ENCODE measurements at regions not wholly inside any gene's neighbourhood (a gene's known extent, or its start where the extent isn't known, plus 50 kb on each side); places are given as distances from the start of the nearest gene placed in this dataset.

- no peak for ATAC-seq
- peaks cover 0 to 2% (median 0%) of the 10 kb centered on the region in 9 donors for H3K9me3 Mint-ChIP-seq
- no peaks in the 10 kb centered on the region for H3K4me1 Mint-ChIP-seq
- no peak overlapping the region for H3K4me3 Mint-ChIP-seq
- peaks cover 16 to 34% (median 29%) of the 10 kb centered on the region in 5 donors for H3K27me3 Mint-ChIP-seq
- no peaks in the 10 kb centered on the region for H3K36me3 Mint-ChIP-seq
- DNase-seq: no peak
- POLR2A ChIA-PET: no interaction called here
- H3K27ac Mint-ChIP-seq: no peak overlapping the region
Measured at GRCh38 chr16:17951378-17951777, 385.2 kb downstream of the NPIPA8 start.

- Mint-ChIP-seq H3K27ac (no peak overlapping the region), H3K27me3 (peaks cover 15 to 44% (median 27%) of the 10 kb centered on the region in 5 donors), H3K4me1 (no peaks in the 10 kb centered on the region), H3K36me3 (no peaks in the 10 kb centered on the region), H3K4me3 (no peak overlapping the region), H3K9me3 (peaks cover 0 to 2% (median 0%) of the 10 kb centered on the region in 9 donors)
- DNase-seq: no peak
- no peak for ATAC-seq
- POLR2A ChIA-PET: no interaction called here
Measured at GRCh38 chr16:17949982-17950250, 386.6 kb downstream of the NPIPA8 start.

DNA sequence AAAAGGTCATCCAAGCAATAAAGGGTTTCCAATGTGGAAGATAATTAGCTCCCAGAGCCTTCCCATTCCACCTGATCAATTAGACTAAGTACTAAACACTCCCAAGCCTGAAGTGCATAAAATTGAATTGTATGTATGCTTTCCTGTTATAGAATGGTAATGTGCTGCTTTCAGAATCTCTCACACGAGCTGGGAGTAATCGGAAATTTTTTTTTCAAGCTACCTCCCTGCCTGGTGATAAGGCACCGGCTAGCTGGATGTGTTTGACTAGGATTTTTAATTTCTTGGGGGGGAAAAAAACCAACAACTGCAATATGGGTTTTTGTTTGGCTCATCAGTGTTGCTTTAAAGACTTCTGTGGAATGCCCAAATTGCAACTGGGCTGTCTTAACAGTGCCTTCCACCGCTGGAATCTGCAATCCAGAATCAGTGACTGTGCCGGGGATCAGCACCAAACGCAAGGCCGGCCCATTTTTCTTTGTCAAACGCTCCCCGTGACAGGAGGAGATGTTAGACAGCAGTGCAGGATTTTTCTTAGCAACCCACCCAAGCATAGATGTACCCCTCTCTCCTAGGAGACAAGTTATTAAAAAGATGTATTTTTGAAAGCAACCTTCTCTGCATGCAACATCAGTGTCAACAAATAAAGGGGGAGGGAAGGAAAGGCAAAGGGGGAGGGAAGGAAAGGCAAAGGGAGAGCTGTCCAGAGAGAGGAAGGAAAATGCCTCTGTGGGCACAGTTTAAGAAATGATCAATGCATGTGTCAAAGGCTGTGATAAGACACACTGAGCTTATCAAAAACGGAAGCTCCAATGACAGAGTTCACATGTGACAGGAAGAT is 387.2 kb downstream of the NPIPA8 start:
- no peaks in the 10 kb centered on the region for H3K4me1 Mint-ChIP-seq

DNA sequence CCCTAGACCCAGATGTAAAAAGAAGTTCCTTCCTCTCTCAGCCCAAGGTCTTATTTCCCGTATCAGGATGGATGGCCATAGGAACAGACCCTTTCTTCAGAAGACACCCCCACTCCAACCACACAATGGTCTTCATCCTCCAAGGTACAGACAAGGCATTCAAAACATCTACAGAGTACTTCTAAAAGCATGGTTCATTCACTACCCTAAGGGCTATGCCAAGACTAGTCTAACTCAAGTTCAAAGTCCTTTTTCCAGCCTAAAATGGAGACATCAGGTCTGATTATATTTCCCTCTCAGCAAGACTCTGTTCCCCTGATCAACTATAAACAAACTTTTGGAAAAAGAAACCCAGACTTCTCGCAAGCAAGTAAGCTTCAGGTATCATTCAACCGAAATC is 388.9 kb downstream of the NPIPA8 start:
- H3K4me1 Mint-ChIP-seq: no peaks in the 10 kb centered on the region
- ATAC-seq: no peak
- H3K27me3 Mint-ChIP-seq: peaks cover 12 to 64% (median 28%) of the 10 kb centered on the region in 5 donors
- no peaks in the 10 kb centered on the region for H3K36me3 Mint-ChIP-seq
- POLR2A ChIA-PET: no interaction called here
- DNase-seq: no peak
- H3K27ac Mint-ChIP-seq: no peak overlapping the region
- peaks cover 0 to 8% (median 0%) of the 10 kb centered on the region in 9 donors for H3K9me3 Mint-ChIP-seq
- no peak overlapping the region for H3K4me3 Mint-ChIP-seq

More for the DNA sequence above, 387.2 kb downstream of the NPIPA8 start:
- DNase-seq: no peak
- peaks cover 11 to 48% (median 24%) of the 10 kb centered on the region in 5 donors for H3K27me3 Mint-ChIP-seq
- POLR2A ChIA-PET: no interaction called here
- H3K9me3 Mint-ChIP-seq: peaks cover 0 to 1% (median 0%) of the 10 kb centered on the region in 9 donors
- no peak overlapping the region for H3K4me3 Mint-ChIP-seq
- no peak overlapping the region for H3K27ac Mint-ChIP-seq
- ATAC-seq: no peak
- H3K36me3 Mint-ChIP-seq: no peaks in the 10 kb centered on the region

- Mint-ChIP-seq H3K4me1 (no peaks in the 10 kb centered on the region), H3K9me3 (peaks cover 0 to 8% (median 0%) of the 10 kb centered on the region in 9 donors), H3K27me3 (peaks cover 12 to 61% (median 27%) of the 10 kb centered on the region in 5 donors), H3K27ac (no peak overlapping the region), H3K36me3 (no peaks in the 10 kb centered on the region), H3K4me3 (no peak overlapping the region)
- DNase-seq: no peak
- no peak for ATAC-seq
- POLR2A ChIA-PET: no interaction called here
Measured at GRCh38 chr16:17947165-17947564, 389.4 kb downstream of the NPIPA8 start.

GRCh38 chr16:17945080-17945601 is 391.4 kb downstream of the NPIPA8 start:
- no peak for DNase-seq
- no peaks in the 10 kb centered on the region for H3K36me3 Mint-ChIP-seq
- H3K9me3 Mint-ChIP-seq: peaks cover 0 to 8% (median 0%) of the 10 kb centered on the region in 9 donors
- no peak overlapping the region for H3K4me3 Mint-ChIP-seq
- POLR2A ChIA-PET: no interaction called here
- no peak for ATAC-seq
- no peak overlapping the region for H3K27ac Mint-ChIP-seq
- H3K4me1 Mint-ChIP-seq: no peaks in the 10 kb centered on the region
- peaks cover 5 to 50% (median 15%) of the 10 kb centered on the region in 5 donors for H3K27me3 Mint-ChIP-seq

DNA sequence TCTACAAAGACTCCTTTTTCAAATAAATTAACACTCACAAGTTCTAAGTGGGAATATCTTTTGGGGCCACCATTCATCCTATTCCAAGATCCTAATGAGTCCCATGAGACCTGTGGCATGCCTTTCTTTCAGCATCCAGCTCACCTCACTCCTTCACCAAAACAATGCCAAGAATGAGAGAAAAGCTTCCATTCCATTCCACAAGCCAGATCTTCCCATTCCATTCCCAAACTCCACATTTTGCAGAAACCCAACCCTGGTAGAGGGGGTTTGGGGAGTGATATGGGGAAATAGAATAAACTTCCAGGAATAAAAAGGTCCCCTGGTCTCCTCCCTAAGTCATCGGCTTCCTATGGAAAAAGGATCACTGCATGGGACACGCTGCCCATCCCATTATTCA is 392.2 kb downstream of the NPIPA8 start:
- Mint-ChIP-seq H3K4me1 (no peaks in the 10 kb centered on the region), H3K36me3 (no peaks in the 10 kb centered on the region), H3K4me3 (no peak overlapping the region), H3K9me3 (peaks cover 0 to 8% (median 0%) of the 10 kb centered on the region in 9 donors), H3K27ac (no peak overlapping the region), H3K27me3 (peaks cover 5 to 42% (median 13%) of the 10 kb centered on the region in 5 donors)
- ATAC-seq (no peak), DNase-seq (no peak)
- POLR2A ChIA-PET: no interaction called here

DNA sequence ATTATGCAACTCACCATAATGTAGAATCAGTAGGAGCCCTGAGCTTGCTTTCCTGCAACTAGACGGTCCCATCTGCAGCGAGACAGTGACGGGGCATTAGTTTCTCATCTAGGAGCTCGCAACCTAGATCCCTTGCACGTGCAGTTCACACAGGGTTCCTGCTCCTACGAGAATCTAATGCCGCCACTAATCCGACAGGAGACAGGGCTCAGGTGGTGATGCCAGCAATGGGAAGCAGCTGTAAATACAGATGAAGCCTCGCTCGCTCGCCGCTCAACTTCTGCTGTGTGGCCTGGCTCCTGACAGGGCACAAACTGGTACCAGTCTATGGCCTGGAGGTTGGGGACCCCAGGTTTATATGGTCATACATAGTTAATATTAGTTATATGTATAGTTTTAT is 394.5 kb downstream of the NPIPA8 start:
- Mint-ChIP-seq H3K4me3 (no peak overlapping the region), H3K27me3 (peaks cover 2 to 40% (median 9%) of the 10 kb centered on the region in 5 donors), H3K27ac (no peak overlapping the region), H3K36me3 (no peaks in the 10 kb centered on the region), H3K4me1 (peaks cover 0 to 8% (median 3%) of the 10 kb centered on the region in 4 donors), H3K9me3 (peaks cover 0 to 8% (median 0%) of the 10 kb centered on the region in 9 donors)
- ATAC-seq (no peak), DNase-seq (no peak)
- POLR2A ChIA-PET: no interaction called here

- POLR2A ChIA-PET: no interaction called here
- Mint-ChIP-seq H3K27me3 (peaks cover 2 to 39% (median 9%) of the 10 kb centered on the region in 5 donors), H3K4me1 (peaks cover 0 to 8% (median 3%) of the 10 kb centered on the region in 4 donors), H3K9me3 (peaks cover 0 to 8% (median 0%) of the 10 kb centered on the region in 9 donors), H3K36me3 (no peaks in the 10 kb centered on the region), H3K27ac (no peak overlapping the region), H3K4me3 (no peak overlapping the region)
- no peak for ATAC-seq
- no peak for DNase-seq
Measured at GRCh38 chr16:17940584-17941364, 395.8 kb downstream of the NPIPA8 start.

- H3K36me3 Mint-ChIP-seq: no peaks in the 10 kb centered on the region
- no peak overlapping the region for H3K27ac Mint-ChIP-seq
- H3K9me3 Mint-ChIP-seq: peaks cover 0 to 8% (median 0%) of the 10 kb centered on the region in 9 donors
- POLR2A ChIA-PET: no interaction called here
- no peak for DNase-seq
- no peak for ATAC-seq
- H3K4me1 Mint-ChIP-seq: peaks cover 0 to 8% (median 3%) of the 10 kb centered on the region in 4 donors
- H3K27me3 Mint-ChIP-seq: peaks cover 2 to 28% (median 9%) of the 10 kb centered on the region in 5 donors
- no peak overlapping the region for H3K4me3 Mint-ChIP-seq
Measured at GRCh38 chr16:17939723-17940122, 396.8 kb downstream of the NPIPA8 start.

- no peak for ATAC-seq
- Mint-ChIP-seq H3K9me3 (peaks cover 0 to 8% (median 0%) of the 10 kb centered on the region in 9 donors), H3K4me3 (peak overlapping the region in 7 of 10 donors; percentile 27 to 71 (median 52)), H3K4me1 (peaks cover 0 to 8% (median 3%) of the 10 kb centered on the region in 4 donors), H3K27ac (peak overlapping the region in 2 of 10 donors; percentile 50 to 78), H3K36me3 (no peaks in the 10 kb centered on the region), H3K27me3 (peaks cover 2 to 24% (median 7%) of the 10 kb centered on the region in 5 donors)
- POLR2A ChIA-PET: no interaction called here
- no peak for DNase-seq
Measured at GRCh38 chr16:17939122-17939536, 397.4 kb downstream of the NPIPA8 start.

DNA sequence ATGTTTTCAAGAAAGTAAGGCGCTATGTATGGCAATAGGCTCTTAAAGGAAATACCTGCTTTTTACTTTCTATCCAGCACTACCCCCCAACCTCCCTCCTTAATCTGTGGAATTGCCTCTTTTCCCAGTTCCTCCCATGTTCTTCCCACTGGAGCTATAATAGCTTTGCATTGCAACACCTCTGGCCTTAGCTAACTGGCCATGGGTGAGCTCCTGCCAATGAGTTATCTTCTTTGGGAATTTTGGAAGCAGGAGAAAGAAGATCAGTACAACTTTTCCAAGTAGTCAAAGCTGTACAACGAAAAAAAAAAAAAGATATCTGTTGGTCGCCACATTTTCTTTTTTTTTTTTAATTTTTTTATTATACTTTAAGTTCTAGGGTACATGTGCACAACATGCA is 398.0 kb downstream of the NPIPA8 start:
- H3K4me3 Mint-ChIP-seq: no peak overlapping the region
- ATAC-seq: no peak
- POLR2A ChIA-PET: no interaction called here
- no peak for DNase-seq
- H3K27ac Mint-ChIP-seq: peak overlapping the region in 1 of 10 donors; percentile 46
- H3K4me1 Mint-ChIP-seq: peaks cover 0 to 8% (median 3%) of the 10 kb centered on the region in 4 donors
- H3K9me3 Mint-ChIP-seq: peaks cover 0 to 6% (median 0%) of the 10 kb centered on the region in 9 donors
- no peaks in the 10 kb centered on the region for H3K36me3 Mint-ChIP-seq
- peaks cover 0 to 18% (median 7%) of the 10 kb centered on the region in 5 donors for H3K27me3 Mint-ChIP-seq

Data from naive thymus-derived CD8-positive, alpha-beta T cell (primary cell).